A549 (cell line): ENCODE measurements at regions not wholly inside any gene's neighbourhood (a gene's known extent, or its start where the extent isn't known, plus 50 kb on each side); places are given as distances from the start of the nearest gene placed in this dataset.

Experiments used
- POLR2A ChIP-seq: IDR thresholded peaks from 2 replicates; pipeline ENCODE4 v1.6.1; 2012; ENCODE audit warnings: mild to moderate bottlenecking, low read length
- TF ChIP-seq, protein P1 (sequence below): fragments of >200 bp; sonication (Bioruptor Twin); formaldehyde crosslinking; IDR thresholded peaks from 3 replicates; pipeline ENCODE4 v1.5.1; 2016

DNA sequence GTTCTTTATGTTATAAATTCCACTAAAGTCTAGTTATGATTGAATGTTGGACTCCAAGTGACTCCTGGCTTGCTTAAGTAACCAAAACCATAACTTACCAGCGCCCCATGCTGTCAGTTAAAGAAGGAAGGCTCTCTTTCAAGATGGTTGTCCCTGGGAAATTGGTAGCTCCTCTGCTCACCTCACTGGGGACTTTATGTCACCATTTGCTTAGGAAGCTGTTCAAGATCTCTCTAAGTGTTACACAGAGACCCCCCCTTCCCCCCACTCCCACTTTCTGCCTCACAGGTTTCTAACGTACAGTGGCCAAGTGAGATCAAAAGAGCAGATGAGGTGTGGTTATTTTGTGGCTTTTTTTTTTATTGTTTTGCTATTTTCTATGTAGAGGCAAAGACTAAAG, 301.8 kb downstream of the AASDHPPT start:
- no peak for TF ChIP-seq POLR2A
- TF ChIP-seq, protein P1, sequence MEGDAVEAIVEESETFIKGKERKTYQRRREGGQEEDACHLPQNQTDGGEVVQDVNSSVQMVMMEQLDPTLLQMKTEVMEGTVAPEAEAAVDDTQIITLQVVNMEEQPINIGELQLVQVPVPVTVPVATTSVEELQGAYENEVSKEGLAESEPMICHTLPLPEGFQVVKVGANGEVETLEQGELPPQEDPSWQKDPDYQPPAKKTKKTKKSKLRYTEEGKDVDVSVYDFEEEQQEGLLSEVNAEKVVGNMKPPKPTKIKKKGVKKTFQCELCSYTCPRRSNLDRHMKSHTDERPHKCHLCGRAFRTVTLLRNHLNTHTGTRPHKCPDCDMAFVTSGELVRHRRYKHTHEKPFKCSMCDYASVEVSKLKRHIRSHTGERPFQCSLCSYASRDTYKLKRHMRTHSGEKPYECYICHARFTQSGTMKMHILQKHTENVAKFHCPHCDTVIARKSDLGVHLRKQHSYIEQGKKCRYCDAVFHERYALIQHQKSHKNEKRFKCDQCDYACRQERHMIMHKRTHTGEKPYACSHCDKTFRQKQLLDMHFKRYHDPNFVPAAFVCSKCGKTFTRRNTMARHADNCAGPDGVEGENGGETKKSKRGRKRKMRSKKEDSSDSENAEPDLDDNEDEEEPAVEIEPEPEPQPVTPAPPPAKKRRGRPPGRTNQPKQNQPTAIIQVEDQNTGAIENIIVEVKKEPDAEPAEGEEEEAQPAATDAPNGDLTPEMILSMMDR: no peak
